Lung (tissue), 11 donors: ENCODE measurements at regions not wholly inside any gene's neighbourhood (a gene's known extent, or its start where the extent isn't known, plus 50 kb on each side); places are given as distances from the start of the nearest gene placed in this dataset.

ENCODE experiments used
- ATAC-seq: fragments of 200-7000 bp; cut with Tn5 transposase; one replicate; pipeline ENCODE4 v1.9.1; 2020; ENCODE audit warnings: moderate number of reproducible peaks; ENCODE audit not compliant: insufficient read depth, low FRiP score
- DNase-seq, 3 donors: peaks; one replicate each; pipeline ENCODE4 v3.0.0-alpha.2; 2013 to 2017
- H3K27ac ChIP-seq, 2 donors: one replicate each; pipeline ENCODE4 v1.5.1; 2013; ENCODE audit warnings: mild to moderate bottlenecking in 2 of 2, moderate library complexity in 2 of 2, control low read depth in 1 of 2, inconsistent platforms in 1 of 2, low read depth in 1 of 2, low read length in 1 of 2
- H3K27me3 ChIP-seq, 3 donors: one replicate each; pipeline ENCODE4 v1.5.1; 2013; ENCODE audit warnings: low read length in 2 of 3; ENCODE audit not compliant: control insufficient read depth in 3 of 3, insufficient read depth in 3 of 3
- H3K36me3 ChIP-seq, 4 donors: one replicate each; pipeline ENCODE4 v1.5.1; 2013; ENCODE audit warnings: low read length in 4 of 4, mild to moderate bottlenecking in 1 of 4, moderate library complexity in 1 of 4; ENCODE audit not compliant: control insufficient read depth in 4 of 4, insufficient read depth in 4 of 4
- H3K4me1 ChIP-seq, 5 donors: one replicate each; pipeline ENCODE4 v1.5.1; 2013; ENCODE audit warnings: low read length in 5 of 5, mild to moderate bottlenecking in 2 of 5, moderate library complexity in 1 of 5; ENCODE audit not compliant: control insufficient read depth in 5 of 5, insufficient read depth in 5 of 5
- H3K4me3 ChIP-seq: one replicate; pipeline ENCODE4 v1.5.1; 2013; ENCODE audit warnings: mild to moderate bottlenecking, control low read depth, moderate library complexity
- H3K9ac ChIP-seq, 2 donors: one replicate each; pipeline ENCODE4 v1.5.1; 2013; ENCODE audit warnings: low read length in 2 of 2, control low read depth in 1 of 2; ENCODE audit not compliant: insufficient read depth in 1 of 2
- H3K9me3 ChIP-seq, 4 donors: one replicate each; pipeline ENCODE4 v1.5.1; 2013; ENCODE audit warnings: low read length in 3 of 4, mild to moderate bottlenecking in 1 of 4, moderate library complexity in 1 of 4; ENCODE audit not compliant: control insufficient read depth in 4 of 4, insufficient read depth in 3 of 4
- CTCF ChIP-seq: IDR thresholded peaks from 2 replicates; pipeline ENCODE4 v1.5.1; 2012; ENCODE audit warnings: mild to moderate bottlenecking; ENCODE audit errors: control extremely low read depth, extremely low read depth
- WGBS, 2 donors: extraction: QIAGEN DNeasy Blood & Tissue Kit; methylation state at CpG; one replicate each; pipeline ENCODE4 v1.1.7; 2013; 5-methylcytosine and 5-hydroxymethylcytosine counted together
- donor health status: control.
- donor health status: control.
- donor health status: Bipolar disorder and iron deficiency.
- donor health status: healthy.
- donor health status: DM: yes; HTN: yes; CAD: no.

- no peaks in the 10 kb centered on the region for H3K36me3 ChIP-seq
- WGBS, 2 donors = 87 to 91% methylated on average over 5 of the region's 5 CpGs
- H3K9ac ChIP-seq = no peak overlapping the region
- no peaks in the 10 kb centered on the region for H3K9me3 ChIP-seq
- ATAC-seq (no peak), DNase-seq (peak; percentile 35 to 58 (median 40))
- no peak for TF ChIP-seq CTCF
- H3K4me1 ChIP-seq = no peaks in the 10 kb centered on the region
- H3K27ac ChIP-seq = no peak overlapping the region
- H3K27me3 ChIP-seq = no peaks in the 10 kb centered on the region
- no peak overlapping the region for H3K4me3 ChIP-seq
Observed at GRCh38 chr2:234419726-234420125, 77.2 kb downstream of the ARL4C start.

GRCh38 chr2:234415706-234416105 lies 81.2 kb downstream of the ARL4C start:
- no peak for TF ChIP-seq CTCF
- WGBS, 2 donors = 90% methylated on average over 4 of the region's 4 CpGs
- no peaks in the 10 kb centered on the region for H3K27me3 ChIP-seq
- no peak overlapping the region for H3K4me3 ChIP-seq
- DNase-seq = no peak
- H3K9ac ChIP-seq = no peak overlapping the region
- no peaks in the 10 kb centered on the region for H3K36me3 ChIP-seq
- no peaks in the 10 kb centered on the region for H3K9me3 ChIP-seq
- H3K27ac ChIP-seq = no peak overlapping the region
- ATAC-seq = no peak
- H3K4me1 ChIP-seq = no peaks in the 10 kb centered on the region

- Histone ChIP-seq H3K27ac (no peak overlapping the region), H3K4me3 (no peak overlapping the region), H3K4me1 (no peaks in the 10 kb centered on the region), H3K36me3 (no peaks in the 10 kb centered on the region), H3K9ac (no peak overlapping the region), H3K27me3 (no peaks in the 10 kb centered on the region), H3K9me3 (no peaks in the 10 kb centered on the region)
- WGBS, 2 donors = 75 to 82% methylated on average over 6 of the region's 6 CpGs
- no peak for ATAC-seq
- no peak for TF ChIP-seq CTCF
- no peak for DNase-seq
Observed at GRCh38 chr2:234414596-234414995, 82.3 kb downstream of the ARL4C start.

GRCh38 chr2:234412726-234413125 lies 84.2 kb downstream of the ARL4C start:
- 69 to 70% methylated on average over 7 of the region's 7 CpGs for WGBS, 2 donors
- ATAC-seq = no peak
- TF ChIP-seq CTCF = no peak

More at GRCh38 chr2:234412726-234413125, 84.2 kb downstream of the ARL4C start:
- Histone ChIP-seq H3K36me3 (no peaks in the 10 kb centered on the region), H3K4me1 (no peaks in the 10 kb centered on the region), H3K27me3 (no peaks in the 10 kb centered on the region), H3K9me3 (no peaks in the 10 kb centered on the region), H3K9ac (no peak overlapping the region), H3K27ac (no peak overlapping the region), H3K4me3 (no peak overlapping the region)
- DNase-seq = no peak
